Prostate gland (tissue), 2 donors: ENCODE measurements at regions not wholly inside any gene's neighbourhood (a gene's known extent, or its start where the extent isn't known, plus 50 kb on each side); places are given as distances from the start of the nearest gene placed in this dataset.

Experiments used
- CTCF ChIP-seq, 4 experiments: fragments of 200-600 bp in 2 of 4; fragments of 450-650 bp in 2 of 4; sonication (generic) in 2 of 4; IDR thresholded peaks; 1 replicate in 3 of 4; 2 replicates in 1 of 4; pipeline ENCODE4 v1.5.1; 2016 to 2019; ENCODE audit warnings: antibody characterized with exemption in 4 of 4, mild to moderate bottlenecking in 2 of 4, moderate library complexity in 2 of 4
- POLR2A ChIP-seq: fragments of 450-650 bp; IDR thresholded peaks from one replicate; pipeline ENCODE4 v1.6.1; 2016; ENCODE audit warnings: antibody characterized with exemption, mild to moderate bottlenecking

DNA sequence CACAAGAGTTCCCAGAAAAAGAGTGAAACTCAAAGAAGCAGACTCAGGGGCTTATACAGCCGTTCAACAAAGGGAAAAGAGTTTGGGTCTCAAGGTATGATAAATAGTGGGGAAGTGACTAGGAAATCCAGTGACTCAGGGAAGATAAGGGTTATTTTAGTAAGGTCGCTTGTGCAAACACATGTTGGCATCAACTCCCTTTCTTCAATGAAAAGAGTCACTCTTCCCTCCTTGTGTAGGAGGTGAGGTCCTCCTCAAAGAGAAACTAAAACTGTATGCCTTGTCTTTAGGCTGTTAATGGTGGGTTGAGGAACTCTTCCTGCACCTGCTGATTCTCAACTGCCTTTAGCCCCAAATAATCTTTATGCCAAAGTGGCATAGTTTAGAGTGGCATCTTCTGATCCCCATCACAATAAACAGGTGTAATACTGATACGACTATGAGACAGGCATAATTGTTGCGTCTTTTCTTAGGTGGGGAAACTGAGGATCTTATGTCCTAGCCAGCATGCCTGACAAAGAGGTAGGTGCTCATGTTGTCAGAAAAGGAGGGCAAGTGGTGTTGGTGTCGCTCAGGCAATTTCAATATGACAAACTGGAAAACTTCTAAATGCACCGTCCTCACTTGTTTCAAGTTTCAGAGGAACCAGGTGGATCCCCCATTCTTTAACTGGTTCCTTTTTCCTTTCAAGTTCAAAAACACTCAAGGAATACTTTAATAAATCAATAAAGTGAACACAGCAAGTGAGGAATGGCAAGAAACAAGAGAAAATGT lies 294.1 kb upstream of the RUNX1 start:
- TF ChIP-seq CTCF (IDR thresholded peaks at IDR 0.05) (no peak), POLR2A (no peak)
